ENCODE measurements at regions not wholly inside any gene's neighbourhood (a gene's known extent, or its start where the extent isn't known, plus 50 kb on each side); places are given as distances from the start of the nearest gene placed in this dataset.

GRCh38 chr5:40029711-40030495 lies 605.1 kb upstream of the DAB2 start:
- DNase-seq = no peak

GRCh38 chr5:40027400-40027799 lies 602.6 kb upstream of the DAB2 start:
- DNase-seq = no peak

- DNase-seq = no peak
These were observed 600.8 kb upstream of the DAB2 start for GRCh38 chr5:40025586-40025985.

GRCh38 chr5:40022057-40022456 lies 597.3 kb upstream of the DAB2 start:
- no peak for DNase-seq

- no peak for DNase-seq
These were observed 596.2 kb upstream of the DAB2 start for GRCh38 chr5:40021007-40021406.

- DNase-seq = no peak
These were observed 593.1 kb upstream of the DAB2 start for GRCh38 chr5:40017918-40018317.

GRCh38 chr5:40017135-40017534 lies 592.4 kb upstream of the DAB2 start:
- no peak for DNase-seq

- no peak for DNase-seq
These were observed 585.7 kb upstream of the DAB2 start for GRCh38 chr5:40010436-40010835.

- no peak for DNase-seq
These were observed 581.5 kb upstream of the DAB2 start for GRCh38 chr5:40006260-40006659.

GRCh38 chr5:40001796-40002195 lies 577.0 kb upstream of the DAB2 start:
- no peak for DNase-seq

- no peak for DNase-seq
These were observed 573.7 kb upstream of the DAB2 start for GRCh38 chr5:39998518-39998917.

GRCh38 chr5:39995990-39996389 lies 571.2 kb upstream of the DAB2 start:
- no peak for DNase-seq

- DNase-seq = no peak
These were observed 567.9 kb upstream of the DAB2 start for GRCh38 chr5:39992617-39993202.

- DNase-seq = no peak
These were observed 561.8 kb upstream of the DAB2 start for GRCh38 chr5:39986614-39987013.

GRCh38 chr5:39980056-39980455 lies 555.3 kb upstream of the DAB2 start:
- DNase-seq = no peak

- DNase-seq = no peak
These were observed 552.4 kb upstream of the DAB2 start for GRCh38 chr5:39977066-39977655.

- no peak for DNase-seq
These were observed 545.5 kb upstream of the DAB2 start for GRCh38 chr5:39970117-39970798.

- no peak for DNase-seq
These were observed 543.6 kb upstream of the DAB2 start for GRCh38 chr5:39968381-39968780.

GRCh38 chr5:39955156-39955555 lies 530.4 kb upstream of the DAB2 start:
- no peak for DNase-seq

- no peak for DNase-seq
These were observed 526.3 kb upstream of the DAB2 start for GRCh38 chr5:39951070-39951469.

GRCh38 chr5:39948867-39949468 lies 524.2 kb upstream of the DAB2 start:
- peak; percentile 71 for DNase-seq

- DNase-seq = no peak
These were observed 523.6 kb upstream of the DAB2 start for GRCh38 chr5:39948341-39948740.

GRCh38 chr5:39947657-39948056 lies 522.9 kb upstream of the DAB2 start:
- DNase-seq = no peak
